Breast epithelium (tissue), 4 donors: ENCODE measurements at regions not wholly inside any gene's neighbourhood (a gene's known extent, or its start where the extent isn't known, plus 50 kb on each side); places are given as distances from the start of the nearest gene placed in this dataset.

Experiments used
- DNase-seq, 2 donors: peaks; one replicate each; pipeline ENCODE4 v3.0.0-alpha.2; 2019; ENCODE audit warnings: low spot score in 2 of 2
- H3K27ac ChIP-seq, 2 donors: fragments of 200-600 bp; sonication (generic) in 1 of 2; one replicate each; pipeline ENCODE4 v1.5.1; 2016 to 2019; ENCODE audit warnings: mild to moderate bottlenecking in 1 of 2
- H3K27me3 ChIP-seq, 2 donors: fragments of 200-600 bp; sonication (generic) in 1 of 2; one replicate each; pipeline versions ENCODE4 v1.5.1 to v1.6.0; 2017 to 2019; ENCODE audit warnings: control low read depth in 1 of 2, mild to moderate bottlenecking in 1 of 2
- H3K36me3 ChIP-seq: fragments of 200-600 bp; one replicate; pipeline ENCODE4 v1.5.1; 2019
- H3K4me1 ChIP-seq, 2 donors: fragments of 200-600 bp; sonication (generic); one replicate each; pipeline ENCODE4 v1.5.1; 2016 to 2019; ENCODE audit warnings: control low read depth in 1 of 2
- H3K4me3 ChIP-seq, 3 donors: fragments of 200-600 bp; sonication (generic); 1 replicate in 2 of 3; 2 replicates in 1 of 3; pipeline ENCODE4 v1.5.1; 2016 to 2019; ENCODE audit warnings: mild to moderate bottlenecking in 3 of 3, moderate library complexity in 2 of 3
- H3K9me3 ChIP-seq, 2 donors: fragments of 200-600 bp; sonication (generic) in 1 of 2; one replicate each; pipeline ENCODE4 v1.5.1; 2016 to 2019; ENCODE audit warnings: control low read depth in 1 of 2
- POLR2A ChIP-seq: fragments of 450-650 bp; IDR thresholded peaks from one replicate; pipeline ENCODE4 v1.6.1; 2016; ENCODE audit warnings: antibody characterized with exemption, mild to moderate bottlenecking, moderate library complexity
- POLR2AphosphoS5 ChIP-seq, 3 donors: sonication (generic); formaldehyde crosslinking; IDR thresholded peaks; one replicate each; pipeline ENCODE4 v1.6.1; 2017; ENCODE audit warnings: antibody characterized with exemption in 3 of 3
- intact Hi-C: fragments of 100-400 bp; cut with DNase I; formaldehyde crosslinking; loops from one replicate; pipeline ENCODE4 v1.15.1; 2023; ENCODE audit warnings: low total_unique reads
- TF ChIP-seq, protein P1 (sequence below), 3 donors: fragments of 450-650 bp; IDR thresholded peaks; one replicate each; pipeline ENCODE4 v1.5.1; 2016 to 2017; ENCODE audit warnings: antibody characterized with exemption in 3 of 3, mild to moderate bottlenecking in 3 of 3, moderate library complexity in 3 of 3

- Histone ChIP-seq H3K4me1 (no peaks in the 10 kb centered on the region), H3K9me3 (no peaks in the 10 kb centered on the region), H3K27me3 (no peaks in the 10 kb centered on the region), H3K4me3 (no peak overlapping the region), H3K27ac (no peak overlapping the region), H3K36me3 (no peaks in the 10 kb centered on the region)
- no peak for DNase-seq
- intact Hi-C loops = no loop called here
- TF ChIP-seq, protein P1, sequence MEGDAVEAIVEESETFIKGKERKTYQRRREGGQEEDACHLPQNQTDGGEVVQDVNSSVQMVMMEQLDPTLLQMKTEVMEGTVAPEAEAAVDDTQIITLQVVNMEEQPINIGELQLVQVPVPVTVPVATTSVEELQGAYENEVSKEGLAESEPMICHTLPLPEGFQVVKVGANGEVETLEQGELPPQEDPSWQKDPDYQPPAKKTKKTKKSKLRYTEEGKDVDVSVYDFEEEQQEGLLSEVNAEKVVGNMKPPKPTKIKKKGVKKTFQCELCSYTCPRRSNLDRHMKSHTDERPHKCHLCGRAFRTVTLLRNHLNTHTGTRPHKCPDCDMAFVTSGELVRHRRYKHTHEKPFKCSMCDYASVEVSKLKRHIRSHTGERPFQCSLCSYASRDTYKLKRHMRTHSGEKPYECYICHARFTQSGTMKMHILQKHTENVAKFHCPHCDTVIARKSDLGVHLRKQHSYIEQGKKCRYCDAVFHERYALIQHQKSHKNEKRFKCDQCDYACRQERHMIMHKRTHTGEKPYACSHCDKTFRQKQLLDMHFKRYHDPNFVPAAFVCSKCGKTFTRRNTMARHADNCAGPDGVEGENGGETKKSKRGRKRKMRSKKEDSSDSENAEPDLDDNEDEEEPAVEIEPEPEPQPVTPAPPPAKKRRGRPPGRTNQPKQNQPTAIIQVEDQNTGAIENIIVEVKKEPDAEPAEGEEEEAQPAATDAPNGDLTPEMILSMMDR (IDR thresholded peaks at IDR 0.05) = no peak
- TF ChIP-seq POLR2AphosphoS5 (IDR thresholded peaks at IDR 0.05) (no peak), POLR2A (no peak)
These were observed 300.2 kb upstream of the RBMS3 start for GRCh38 chr3:28980631-28981030.

- Histone ChIP-seq H3K4me3 (no peak overlapping the region), H3K4me1 (no peaks in the 10 kb centered on the region), H3K27ac (no peak overlapping the region), H3K36me3 (no peaks in the 10 kb centered on the region), H3K9me3 (no peaks in the 10 kb centered on the region), H3K27me3 (no peaks in the 10 kb centered on the region)
- TF ChIP-seq, protein P1 (IDR thresholded peaks at IDR 0.05) = no peak
- TF ChIP-seq POLR2A (no peak), POLR2AphosphoS5 (IDR thresholded peaks at IDR 0.05) (no peak)
- intact Hi-C loops = no loop called here
- DNase-seq = no peak
These were observed 298.0 kb upstream of the RBMS3 start for GRCh38 chr3:28982906-28983305.

DNA sequence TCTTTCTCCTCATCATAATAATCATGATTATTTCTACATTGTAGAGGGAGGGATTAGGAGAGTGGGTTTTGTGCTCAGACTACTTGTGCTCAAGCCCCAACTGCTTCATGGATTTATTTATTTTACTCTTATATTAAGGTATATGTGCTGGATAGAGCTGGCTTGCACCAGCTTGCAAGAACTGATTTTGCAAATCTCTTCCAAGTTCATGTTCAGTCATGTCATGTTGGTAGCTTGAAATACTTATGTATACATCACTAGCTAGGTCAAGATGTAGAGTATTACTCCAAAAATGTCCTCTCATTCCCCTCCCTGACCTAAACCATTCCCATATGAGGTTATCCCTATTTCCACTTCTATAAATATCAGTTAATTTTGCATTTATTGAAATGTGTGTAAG, 293.9 kb upstream of the RBMS3 start:
- Histone ChIP-seq H3K9me3 (peaks cover 0 to 6% of the 10 kb centered on the region in 2 donors), H3K27ac (no peak overlapping the region), H3K27me3 (no peaks in the 10 kb centered on the region), H3K4me1 (no peaks in the 10 kb centered on the region), H3K36me3 (no peaks in the 10 kb centered on the region), H3K4me3 (no peak overlapping the region)
- TF ChIP-seq, protein P1 (IDR thresholded peaks at IDR 0.05) = no peak
- TF ChIP-seq POLR2A (no peak), POLR2AphosphoS5 (IDR thresholded peaks at IDR 0.05) (no peak)
- DNase-seq = no peak
- intact Hi-C loops = no loop called here

GRCh38 chr3:28989646-28990089, 291.2 kb upstream of the RBMS3 start:
- Histone ChIP-seq H3K9me3 (peaks cover 0 to 6% of the 10 kb centered on the region in 2 donors), H3K4me3 (no peak overlapping the region), H3K4me1 (no peaks in the 10 kb centered on the region), H3K36me3 (no peaks in the 10 kb centered on the region), H3K27me3 (no peaks in the 10 kb centered on the region), H3K27ac (no peak overlapping the region)
- DNase-seq = no peak
- no peak for TF ChIP-seq POLR2A
- TF ChIP-seq, protein P1 (IDR thresholded peaks at IDR 0.05) = no peak
- no peak for TF ChIP-seq POLR2AphosphoS5 (IDR thresholded peaks at IDR 0.05)
- intact Hi-C loops = no loop called here

DNA sequence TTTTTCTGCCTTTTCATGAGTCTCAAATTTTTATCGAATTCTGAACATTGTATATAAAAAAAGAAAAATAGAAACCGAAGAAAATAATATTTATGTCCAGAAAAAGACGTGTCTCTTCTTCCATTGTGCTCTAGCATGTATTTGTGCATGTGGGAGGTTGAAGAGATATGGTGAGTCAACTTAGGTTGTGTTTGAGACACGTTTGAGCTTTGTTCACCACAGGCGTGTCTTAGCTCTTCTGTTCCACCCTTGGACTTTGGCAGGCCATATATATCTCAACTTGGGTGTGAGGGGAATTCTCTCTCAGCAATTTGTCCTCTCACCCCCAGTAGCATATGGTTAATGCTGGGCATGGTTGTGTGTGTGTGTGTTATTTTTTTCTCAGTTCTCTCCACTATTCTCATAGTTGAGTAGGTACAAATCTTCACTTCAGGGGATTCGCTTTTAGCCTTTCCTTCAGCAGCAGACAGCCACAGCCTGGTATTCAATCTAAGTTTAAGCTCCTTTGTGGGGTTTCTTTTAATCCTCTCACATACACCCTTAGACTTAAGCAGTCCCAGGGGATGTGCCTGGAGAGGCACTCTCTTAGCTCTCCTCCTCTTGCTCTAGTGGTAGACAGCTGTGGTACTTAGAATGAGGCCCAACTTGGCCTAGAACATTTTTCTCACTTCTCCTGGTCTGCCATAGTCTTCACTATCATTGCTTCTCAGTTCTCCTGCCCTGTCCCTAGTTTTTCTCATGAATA, 286.5 kb upstream of the RBMS3 start:
- no peak for DNase-seq
- H3K4me3 ChIP-seq = no peak overlapping the region
- no peaks in the 10 kb centered on the region for H3K4me1 ChIP-seq
- intact Hi-C loops = no loop called here
- peaks cover 0 to 13% of the 10 kb centered on the region in 2 donors for H3K9me3 ChIP-seq
- no peak overlapping the region for H3K27ac ChIP-seq
- TF ChIP-seq, protein P1 (IDR thresholded peaks at IDR 0.05) = no peak
- TF ChIP-seq POLR2AphosphoS5 (IDR thresholded peaks at IDR 0.05) (no peak), POLR2A (no peak)
- H3K36me3 ChIP-seq = no peaks in the 10 kb centered on the region
- no peaks in the 10 kb centered on the region for H3K27me3 ChIP-seq
